ENCODE measurements at regions not wholly inside any gene's neighbourhood (a gene's known extent, or its start where the extent isn't known, plus 50 kb on each side); places are given as distances from the start of the nearest gene placed in this dataset.

GRCh38 chr1:79945391-79945790 is 938.9 kb upstream of the ADGRL4 start:
- no peak for DNase-seq (ENCODE audit: low read depth)
- TF ChIP-seq CTCF (conservative IDR thresholded peaks at IDR 0.05; ENCODE audit: low read depth, low read length), result no peak
- no peak overlapping the region for H3K4me3 ChIP-seq (ENCODE audit: low read depth, low read length)

- H3K4me3 ChIP-seq (ENCODE audit: low read depth, low read length), result no peak overlapping the region
- no peak for TF ChIP-seq CTCF (conservative IDR thresholded peaks at IDR 0.05; ENCODE audit: low read depth, low read length)
These were observed 922.8 kb upstream of the ADGRL4 start for GRCh38 chr1:79929356-79929755.

GRCh38 chr1:79928901-79929300 is 922.4 kb upstream of the ADGRL4 start:
- TF ChIP-seq CTCF (conservative IDR thresholded peaks at IDR 0.05; ENCODE audit: low read depth, low read length), result no peak
- DNase-seq (ENCODE audit: low read depth), result no peak
- H3K4me3 ChIP-seq (ENCODE audit: low read depth, low read length), result no peak overlapping the region

More at GRCh38 chr1:79929356-79929755, 922.8 kb upstream of the ADGRL4 start:
- no peak for DNase-seq (ENCODE audit: low read depth)

- no peak for DNase-seq (ENCODE audit: low read depth)
- H3K4me3 ChIP-seq (ENCODE audit: low read depth, low read length), result no peak overlapping the region
- no peak for TF ChIP-seq CTCF (conservative IDR thresholded peaks at IDR 0.05; ENCODE audit: low read depth, low read length)
These were observed 914.6 kb upstream of the ADGRL4 start for GRCh38 chr1:79920960-79921669.

GRCh38 chr1:79914896-79915295 is 908.4 kb upstream of the ADGRL4 start:
- no peak overlapping the region for H3K4me3 ChIP-seq (ENCODE audit: low read depth, low read length)
- DNase-seq (ENCODE audit: low read depth), result no peak
- no peak for TF ChIP-seq CTCF (conservative IDR thresholded peaks at IDR 0.05; ENCODE audit: low read depth, low read length)

- H3K4me3 ChIP-seq (ENCODE audit: low read depth, low read length), result no peak overlapping the region
- no peak for TF ChIP-seq CTCF (conservative IDR thresholded peaks at IDR 0.05; ENCODE audit: low read depth, low read length)
- no peak for DNase-seq (ENCODE audit: low read depth)
These were observed 906.3 kb upstream of the ADGRL4 start for GRCh38 chr1:79912813-79913212.

- TF ChIP-seq CTCF (conservative IDR thresholded peaks at IDR 0.05; ENCODE audit: low read depth, low read length), result no peak
- no peak overlapping the region for H3K4me3 ChIP-seq (ENCODE audit: low read depth, low read length)
- DNase-seq (ENCODE audit: low read depth), result no peak
These were observed 896.8 kb upstream of the ADGRL4 start for GRCh38 chr1:79903321-79903720.

Data from epithelial cell of proximal tubule (primary cell).